Immature natural killer cell (primary cell): ENCODE measurements at regions not wholly inside any gene's neighbourhood (a gene's known extent, or its start where the extent isn't known, plus 50 kb on each side); places are given as distances from the start of the nearest gene placed in this dataset.

ENCODE experiments used
- DNase-seq, 3 donors: peaks; one replicate each; pipeline ENCODE4 v3.0.0; 2022; ENCODE audit warnings: mixed read lengths in 1 of 3
- H3K27ac Mint-ChIP-seq, 6 donors: one replicate each; pipeline ENCODE4 v1.8.0; 2020; ENCODE audit warnings: mixed read lengths in 6 of 6, mild to moderate bottlenecking in 5 of 6, inconsistent platforms in 4 of 6, moderate library complexity in 3 of 6
- H3K27me3 Mint-ChIP-seq, 3 donors: one replicate each; pipeline ENCODE4 v1.8.0; 2020 to 2021; ENCODE audit warnings: low read depth in 3 of 3, mild to moderate bottlenecking in 3 of 3, mixed read lengths in 3 of 3, moderate library complexity in 3 of 3, inconsistent platforms in 1 of 3
- H3K36me3 Mint-ChIP-seq, 3 donors: one replicate each; pipeline ENCODE4 v1.8.0; 2020; ENCODE audit warnings: mixed read lengths in 3 of 3, inconsistent platforms in 2 of 3, mild to moderate bottlenecking in 2 of 3
- H3K4me1 Mint-ChIP-seq, 2 donors: one replicate each; pipeline ENCODE4 v1.8.0; 2020; ENCODE audit warnings: inconsistent platforms in 2 of 2, mild to moderate bottlenecking in 2 of 2, mixed read lengths in 2 of 2, moderate library complexity in 1 of 2
- H3K4me3 Mint-ChIP-seq, 5 donors: one replicate each; pipeline ENCODE4 v1.8.0; 2020; ENCODE audit warnings: mild to moderate bottlenecking in 5 of 5, mixed read lengths in 5 of 5, inconsistent platforms in 3 of 5, moderate library complexity in 3 of 5
- H3K9me3 Mint-ChIP-seq, 6 donors: one replicate each; pipeline ENCODE4 v1.8.0; 2020; ENCODE audit warnings: mild to moderate bottlenecking in 6 of 6, mixed read lengths in 6 of 6, inconsistent platforms in 4 of 6, moderate library complexity in 3 of 6

DNA sequence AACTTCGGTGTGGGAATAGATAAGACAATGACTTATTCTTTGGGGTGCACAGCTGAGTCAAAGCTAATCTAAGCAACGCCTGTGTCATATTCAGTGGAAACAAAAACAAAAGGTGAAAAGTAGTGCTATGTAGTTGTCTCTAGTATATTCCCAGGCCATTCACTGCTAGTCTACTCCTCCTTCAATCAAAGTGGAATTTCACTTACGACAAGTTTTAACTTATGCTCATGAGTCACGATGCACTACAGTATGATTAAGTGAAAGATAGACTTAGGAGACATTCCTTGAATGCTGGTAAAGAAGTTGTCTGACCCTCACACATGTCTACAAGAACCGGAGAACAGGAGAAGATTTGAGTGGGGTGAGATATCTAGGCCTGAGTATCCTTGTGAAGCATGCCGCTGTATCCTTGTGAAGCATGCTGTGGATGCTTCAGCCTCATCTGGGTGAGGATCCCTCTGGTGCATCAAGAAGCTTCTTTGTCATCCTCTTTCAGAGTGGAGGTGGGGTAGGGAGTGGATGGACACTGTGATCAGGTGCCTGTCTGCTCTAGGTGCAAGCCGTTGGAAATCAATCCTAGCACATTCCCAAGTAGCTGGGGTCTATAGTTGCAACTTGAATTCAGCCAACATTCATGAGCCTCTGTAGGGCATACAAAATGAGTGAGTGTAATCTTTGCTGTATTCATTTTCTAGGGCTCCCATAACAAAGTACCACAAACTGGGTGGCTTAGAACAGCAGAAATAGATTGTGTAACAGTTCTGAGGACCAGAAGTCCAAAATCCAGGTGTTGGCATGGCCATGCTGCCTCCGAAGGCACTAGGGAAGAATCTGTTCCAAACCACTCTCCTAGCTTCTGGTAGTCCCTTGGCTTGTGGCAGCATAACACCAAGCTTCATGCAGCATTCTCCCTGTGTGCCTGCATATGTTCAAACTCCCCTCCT lies 173.5 kb upstream of the FN1 start:
- Mint-ChIP-seq H3K4me3 (no peak overlapping the region), H3K36me3 (no peaks in the 10 kb centered on the region), H3K27ac (no peak overlapping the region)

DNA sequence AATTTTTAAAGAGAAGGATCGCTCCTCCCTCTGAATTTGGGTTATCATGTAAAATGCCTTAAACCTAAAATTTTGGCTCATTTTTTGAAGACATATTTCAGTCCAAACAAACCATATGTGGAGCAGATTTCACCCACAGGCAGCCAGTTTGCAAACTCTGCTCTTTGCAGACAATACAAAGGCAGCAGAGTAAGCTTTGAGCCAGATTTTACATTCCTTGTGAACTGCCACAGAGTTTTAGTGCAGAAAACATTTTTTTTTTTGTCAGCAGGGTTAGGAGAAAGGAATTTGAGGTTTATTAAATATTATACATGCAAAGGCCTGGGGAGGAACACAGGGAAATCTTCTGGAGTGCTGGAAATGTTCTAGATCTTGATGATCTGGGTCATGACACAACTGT lies 171.9 kb upstream of the FN1 start:
- Mint-ChIP-seq H3K9me3 (no peaks in the 10 kb centered on the region), H3K27ac (no peak overlapping the region), H3K36me3 (no peaks in the 10 kb centered on the region), H3K4me1 (no peaks in the 10 kb centered on the region), H3K27me3 (peaks cover 0 to 1% (median 0%) of the 10 kb centered on the region in 3 donors), H3K4me3 (no peak overlapping the region)
- no peak for DNase-seq

More for the DNA sequence above, 173.5 kb upstream of the FN1 start:
- Mint-ChIP-seq H3K27me3 (peaks cover 0 to 2% (median 2%) of the 10 kb centered on the region in 3 donors), H3K9me3 (no peaks in the 10 kb centered on the region), H3K4me1 (no peaks in the 10 kb centered on the region)
- DNase-seq, result no peak

DNA sequence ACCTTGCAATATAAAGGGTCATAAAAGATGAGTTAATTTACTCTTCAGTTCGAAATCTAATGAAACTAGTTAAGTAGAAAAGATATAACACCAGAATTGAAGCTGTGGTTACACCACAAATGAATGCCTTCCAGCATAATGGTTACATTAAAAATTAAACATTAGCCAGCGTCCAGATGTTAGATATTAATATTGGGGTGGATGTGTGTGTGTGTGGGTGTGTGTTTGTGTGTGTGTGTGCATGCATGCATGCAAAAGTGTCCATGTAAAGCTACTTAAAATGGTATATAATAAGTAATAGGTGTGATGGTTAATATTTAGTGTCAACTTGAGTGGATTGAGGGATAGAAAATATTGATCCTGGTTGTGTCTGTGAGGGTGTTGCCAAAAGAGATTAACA lies 170.4 kb upstream of the FN1 start:
- Mint-ChIP-seq H3K27ac (no peak overlapping the region), H3K4me3 (no peak overlapping the region), H3K27me3 (no peaks in the 10 kb centered on the region), H3K4me1 (no peaks in the 10 kb centered on the region), H3K36me3 (no peaks in the 10 kb centered on the region), H3K9me3 (no peaks in the 10 kb centered on the region)
- no peak for DNase-seq

DNA sequence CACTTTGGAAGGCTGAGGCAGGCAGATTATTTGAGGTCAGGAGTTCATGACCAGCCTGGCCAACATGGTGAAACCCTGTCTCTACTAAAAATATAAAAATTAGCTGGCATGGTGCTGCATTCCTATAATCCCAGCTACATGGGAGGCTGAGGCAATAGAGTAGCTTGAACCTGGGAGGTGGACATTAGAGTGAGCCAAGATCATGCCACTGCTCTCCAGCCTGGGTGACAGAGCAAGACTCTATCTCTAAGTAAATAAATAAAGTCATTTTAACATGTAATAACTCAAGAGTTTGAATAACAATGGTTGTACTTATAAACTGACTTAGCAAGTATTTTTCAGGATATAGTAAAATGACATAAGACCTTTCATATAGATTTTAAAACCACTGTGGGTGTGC lies 169.3 kb upstream of the FN1 start:
- Mint-ChIP-seq H3K9me3 (no peaks in the 10 kb centered on the region), H3K4me3 (no peak overlapping the region), H3K4me1 (no peaks in the 10 kb centered on the region), H3K27me3 (no peaks in the 10 kb centered on the region), H3K36me3 (no peaks in the 10 kb centered on the region), H3K27ac (no peak overlapping the region)
- DNase-seq, result no peak

DNA sequence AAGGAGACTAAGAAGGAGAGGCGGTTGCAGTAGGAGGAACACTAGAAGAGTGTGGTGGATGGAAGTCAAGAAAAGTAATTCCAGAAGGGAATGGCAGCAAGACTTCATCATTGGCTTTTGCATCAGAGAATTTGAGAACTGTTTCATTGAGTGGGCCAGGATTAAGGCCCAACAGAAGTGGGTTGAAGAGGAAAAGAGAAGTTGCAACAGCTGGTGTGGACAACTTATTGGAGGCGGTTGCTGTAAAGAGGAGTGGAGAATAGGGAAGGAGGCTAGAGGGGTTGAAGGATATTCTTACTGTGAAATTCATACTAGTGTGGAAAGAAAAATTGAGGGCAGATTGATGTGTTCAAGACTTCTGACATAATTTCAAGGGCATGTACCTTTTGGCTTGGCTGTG lies 168.7 kb upstream of the FN1 start:
- Mint-ChIP-seq H3K4me3 (no peak overlapping the region), H3K36me3 (no peaks in the 10 kb centered on the region), H3K4me1 (no peaks in the 10 kb centered on the region), H3K27me3 (no peaks in the 10 kb centered on the region), H3K9me3 (no peaks in the 10 kb centered on the region), H3K27ac (no peak overlapping the region)
- no peak for DNase-seq

GRCh38 chr2:215603440-215603839 lies 167.6 kb upstream of the FN1 start:
- H3K4me3 Mint-ChIP-seq, result no peak overlapping the region
- H3K9me3 Mint-ChIP-seq, result no peaks in the 10 kb centered on the region
- no peaks in the 10 kb centered on the region for H3K36me3 Mint-ChIP-seq
- no peak for DNase-seq
- H3K4me1 Mint-ChIP-seq, result no peaks in the 10 kb centered on the region
- peaks cover 0 to 2% (median 0%) of the 10 kb centered on the region in 3 donors for H3K27me3 Mint-ChIP-seq
- H3K27ac Mint-ChIP-seq, result no peak overlapping the region

DNA sequence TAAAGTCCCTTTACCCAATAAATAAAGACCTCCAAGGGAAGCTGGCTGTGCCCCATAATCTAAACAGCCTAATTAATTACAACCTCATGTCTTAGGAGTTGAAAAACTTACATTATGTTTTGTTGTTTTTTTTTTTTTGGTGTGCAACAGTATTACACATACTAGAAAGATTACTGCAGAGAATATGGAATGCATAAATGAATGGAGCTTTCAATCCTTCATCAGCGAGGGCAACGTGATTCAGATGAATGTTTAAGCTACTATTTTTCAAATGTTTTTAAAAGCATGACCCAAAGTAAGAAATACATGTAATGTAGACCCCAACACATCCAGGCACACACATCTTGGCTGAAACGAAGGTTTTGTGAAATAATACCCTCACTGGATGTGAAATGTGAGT lies 167.1 kb upstream of the FN1 start:
- H3K9me3 Mint-ChIP-seq, result no peaks in the 10 kb centered on the region
- H3K27me3 Mint-ChIP-seq, result peaks cover 0 to 2% (median 0%) of the 10 kb centered on the region in 3 donors
- H3K4me3 Mint-ChIP-seq, result no peak overlapping the region

DNA sequence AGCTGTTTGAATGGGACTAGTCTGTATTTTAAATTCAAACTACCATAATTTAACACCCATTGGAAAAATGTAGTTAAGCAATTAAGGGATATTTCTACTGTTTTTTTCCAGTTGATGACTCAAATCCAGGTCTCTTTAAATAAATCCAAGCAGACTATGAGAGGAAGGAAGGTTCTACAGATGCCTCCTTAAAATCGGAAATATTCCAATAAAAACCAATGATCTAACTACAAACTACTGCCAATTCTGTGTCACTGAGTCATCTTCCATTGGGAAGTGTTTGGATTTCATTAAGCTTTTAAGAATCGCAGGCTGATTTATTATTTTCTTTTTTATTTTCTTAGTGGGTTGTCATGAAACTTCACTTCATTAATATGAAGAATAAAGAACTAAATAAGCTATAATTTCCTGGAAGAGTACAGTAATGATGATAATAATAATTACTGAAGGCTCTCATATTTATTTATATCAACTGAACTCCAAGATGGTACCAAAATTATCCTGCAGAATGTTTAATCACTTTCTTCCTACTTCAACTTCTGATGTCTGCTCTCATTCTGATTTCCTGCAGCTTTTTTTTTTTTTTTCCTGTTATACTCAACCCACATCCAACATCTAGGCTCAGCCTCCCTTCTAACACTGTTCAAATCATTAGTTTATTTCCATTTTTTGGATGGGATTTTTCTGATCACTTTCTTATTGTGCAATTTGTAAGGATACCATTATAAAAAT lies 166.3 kb upstream of the FN1 start:
- Mint-ChIP-seq H3K27me3 (peaks cover 0 to 2% (median 0%) of the 10 kb centered on the region in 3 donors), H3K27ac (no peak overlapping the region), H3K4me3 (no peak overlapping the region), H3K9me3 (no peaks in the 10 kb centered on the region), H3K36me3 (no peaks in the 10 kb centered on the region), H3K4me1 (no peaks in the 10 kb centered on the region)
- no peak for DNase-seq

More for the DNA sequence above, 167.1 kb upstream of the FN1 start:
- H3K27ac Mint-ChIP-seq, result no peak overlapping the region
- DNase-seq, result no peak
- no peaks in the 10 kb centered on the region for H3K4me1 Mint-ChIP-seq
- no peaks in the 10 kb centered on the region for H3K36me3 Mint-ChIP-seq

- Mint-ChIP-seq H3K27ac (no peak overlapping the region), H3K4me1 (no peaks in the 10 kb centered on the region), H3K36me3 (no peaks in the 10 kb centered on the region), H3K9me3 (no peaks in the 10 kb centered on the region), H3K27me3 (peaks cover 0 to 2% (median 0%) of the 10 kb centered on the region in 3 donors), H3K4me3 (no peak overlapping the region)
- no peak for DNase-seq
These were observed 165.7 kb upstream of the FN1 start for GRCh38 chr2:215601526-215601925.

- H3K9me3 Mint-ChIP-seq, result no peaks in the 10 kb centered on the region
- H3K4me3 Mint-ChIP-seq, result no peak overlapping the region
- no peaks in the 10 kb centered on the region for H3K36me3 Mint-ChIP-seq
- peaks cover 0 to 2% (median 0%) of the 10 kb centered on the region in 3 donors for H3K27me3 Mint-ChIP-seq
- H3K4me1 Mint-ChIP-seq, result no peaks in the 10 kb centered on the region
- no peak for DNase-seq
- no peak overlapping the region for H3K27ac Mint-ChIP-seq
These were observed 162.6 kb upstream of the FN1 start for GRCh38 chr2:215598376-215598975.

DNA sequence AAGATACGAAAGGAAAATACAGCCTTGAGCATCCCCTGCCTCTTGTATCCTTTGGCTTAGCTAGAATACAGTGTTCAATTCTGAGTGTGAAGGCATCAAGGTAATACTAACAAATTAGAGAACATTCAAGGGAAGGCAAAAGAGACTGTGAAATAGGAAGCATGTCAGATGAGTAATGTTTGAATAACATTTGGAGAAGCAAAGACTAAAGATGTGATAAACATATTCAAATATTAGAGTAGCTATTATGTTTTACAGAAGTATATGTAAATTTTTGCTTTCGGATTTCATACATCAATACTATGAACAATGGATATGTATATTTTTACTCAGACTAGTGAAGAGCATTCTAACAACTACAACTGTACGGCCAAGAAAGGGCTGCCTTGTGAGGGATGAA lies 161.7 kb upstream of the FN1 start:
- Mint-ChIP-seq H3K4me3 (no peak overlapping the region), H3K27ac (no peak overlapping the region), H3K9me3 (no peaks in the 10 kb centered on the region), H3K27me3 (peaks cover 0 to 2% (median 0%) of the 10 kb centered on the region in 3 donors), H3K36me3 (no peaks in the 10 kb centered on the region), H3K4me1 (no peaks in the 10 kb centered on the region)
- no peak for DNase-seq

GRCh38 chr2:215594766-215595165 lies 158.9 kb upstream of the FN1 start:
- Mint-ChIP-seq H3K4me3 (no peak overlapping the region), H3K36me3 (no peaks in the 10 kb centered on the region), H3K27me3 (peaks cover 0 to 5% (median 2%) of the 10 kb centered on the region in 3 donors), H3K9me3 (no peaks in the 10 kb centered on the region), H3K27ac (no peak overlapping the region), H3K4me1 (no peaks in the 10 kb centered on the region)
- DNase-seq, result no peak

DNA sequence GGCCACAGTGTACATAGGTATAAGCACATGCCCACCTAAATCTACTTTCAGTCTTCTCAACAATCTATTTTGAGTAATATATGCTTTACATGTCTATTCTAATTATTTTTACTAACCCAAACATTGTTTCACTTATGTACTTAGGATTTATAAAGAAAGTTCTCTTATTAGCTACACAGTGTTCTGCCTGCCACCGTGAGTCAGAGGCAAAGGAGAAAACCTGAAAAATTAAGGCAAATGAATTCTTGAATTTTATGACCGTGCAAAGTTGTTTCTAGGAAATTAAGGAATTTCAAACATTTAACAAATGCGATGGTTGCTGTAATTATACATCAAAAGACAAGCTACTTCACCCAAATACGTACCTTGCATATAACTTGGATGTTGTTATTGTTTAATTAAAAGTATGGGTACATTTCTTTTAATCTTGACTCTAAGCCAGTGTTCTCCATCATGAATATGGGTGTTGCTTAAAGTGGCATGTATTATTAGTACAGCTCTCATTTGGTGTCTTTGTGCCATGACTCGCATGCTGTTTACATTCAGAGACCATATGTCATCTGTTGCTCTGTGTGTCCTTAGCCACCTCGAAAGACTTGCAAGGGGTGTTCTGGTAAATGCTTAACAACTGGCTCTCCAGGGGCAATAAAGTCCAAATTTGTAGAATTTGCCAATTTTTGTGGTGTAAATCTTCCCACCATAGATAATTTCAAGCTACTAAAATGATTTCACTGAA lies 154.3 kb upstream of the FN1 start:
- H3K27me3 Mint-ChIP-seq, result peaks cover 0 to 4% (median 4%) of the 10 kb centered on the region in 3 donors
- H3K27ac Mint-ChIP-seq, result no peak overlapping the region
- H3K36me3 Mint-ChIP-seq, result no peaks in the 10 kb centered on the region
- no peak overlapping the region for H3K4me3 Mint-ChIP-seq
- no peaks in the 10 kb centered on the region for H3K4me1 Mint-ChIP-seq
- H3K9me3 Mint-ChIP-seq, result peaks cover 0 to 3% (median 0%) of the 10 kb centered on the region in 6 donors
- DNase-seq, result no peak
